IPS-NIHi7 (cell line): ENCODE measurements at regions not wholly inside any gene's neighbourhood (a gene's known extent, or its start where the extent isn't known, plus 50 kb on each side); places are given as distances from the start of the nearest gene placed in this dataset.
"Not testable (repeated sequence)": the region's sequence is repeated elsewhere in the genome, so short reads cannot be mapped to it uniquely, and the experiment has no call there.

Experiments
- DNase-seq: peaks from one replicate; pipeline ENCODE4 v3.0.0; 2012; ENCODE audit warnings: mixed read lengths; ENCODE audit errors: extremely low spot score

DNA sequence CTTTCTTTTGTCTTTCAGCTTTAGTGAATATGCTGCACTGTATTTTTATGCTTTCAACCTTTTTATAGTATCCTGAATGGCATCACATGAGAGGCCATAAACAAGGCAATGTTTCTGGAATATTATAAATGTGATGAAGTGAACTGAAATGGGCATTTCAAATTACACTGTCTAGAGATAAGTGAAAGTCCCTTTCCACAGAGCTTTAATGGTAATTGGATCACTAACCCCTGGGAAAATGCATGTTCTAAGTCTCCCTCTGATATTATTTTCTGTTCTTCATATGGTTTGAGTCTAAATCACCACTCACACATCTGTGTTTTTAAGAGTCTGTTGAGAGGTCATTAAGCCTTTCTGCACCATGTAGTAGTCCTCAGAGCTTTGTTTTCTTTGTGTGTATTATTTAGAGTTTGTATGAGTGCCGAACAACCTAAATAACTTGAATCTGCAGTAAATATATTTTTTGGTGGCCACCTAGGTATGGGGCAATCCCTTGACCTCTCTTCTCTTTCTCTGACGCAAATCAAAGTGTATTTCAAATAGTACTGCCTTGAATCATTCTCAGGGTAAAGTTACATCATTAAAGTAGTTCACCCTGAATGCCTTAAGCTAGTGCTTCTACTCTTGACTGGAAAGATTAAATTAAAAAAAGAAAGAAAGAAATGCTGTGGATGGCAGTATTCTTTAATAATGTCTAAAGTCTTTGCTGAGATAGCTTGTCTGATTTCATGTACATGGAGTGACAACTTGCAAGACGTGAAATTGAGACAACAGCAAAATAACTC lies 1931.0 kb upstream of the CDH6 start:
- no peak for DNase-seq

GRCh38 chr5:29261213-29261612 lies 1932.3 kb upstream of the CDH6 start:
- no peak for DNase-seq

DNA sequence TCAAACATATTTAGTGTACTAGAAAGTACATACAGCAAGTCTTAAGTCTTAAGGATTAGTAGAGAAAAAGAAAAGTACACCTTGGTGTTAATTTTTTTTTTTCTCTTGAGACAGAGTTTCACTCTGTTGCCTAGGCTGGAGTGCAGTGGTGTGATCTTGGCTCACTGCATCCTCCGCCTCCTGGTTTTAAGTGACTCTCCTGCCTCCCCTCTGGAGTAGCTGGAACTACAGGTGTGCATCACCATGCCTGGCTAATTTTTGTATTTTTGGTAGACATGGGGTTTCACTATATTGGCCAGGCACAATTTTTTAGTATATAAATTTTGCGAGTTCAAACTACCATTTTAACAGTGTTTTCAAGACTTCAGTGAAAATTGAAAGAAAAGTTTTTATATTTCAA lies 1941.1 kb upstream of the CDH6 start:
- no peak for DNase-seq

DNA sequence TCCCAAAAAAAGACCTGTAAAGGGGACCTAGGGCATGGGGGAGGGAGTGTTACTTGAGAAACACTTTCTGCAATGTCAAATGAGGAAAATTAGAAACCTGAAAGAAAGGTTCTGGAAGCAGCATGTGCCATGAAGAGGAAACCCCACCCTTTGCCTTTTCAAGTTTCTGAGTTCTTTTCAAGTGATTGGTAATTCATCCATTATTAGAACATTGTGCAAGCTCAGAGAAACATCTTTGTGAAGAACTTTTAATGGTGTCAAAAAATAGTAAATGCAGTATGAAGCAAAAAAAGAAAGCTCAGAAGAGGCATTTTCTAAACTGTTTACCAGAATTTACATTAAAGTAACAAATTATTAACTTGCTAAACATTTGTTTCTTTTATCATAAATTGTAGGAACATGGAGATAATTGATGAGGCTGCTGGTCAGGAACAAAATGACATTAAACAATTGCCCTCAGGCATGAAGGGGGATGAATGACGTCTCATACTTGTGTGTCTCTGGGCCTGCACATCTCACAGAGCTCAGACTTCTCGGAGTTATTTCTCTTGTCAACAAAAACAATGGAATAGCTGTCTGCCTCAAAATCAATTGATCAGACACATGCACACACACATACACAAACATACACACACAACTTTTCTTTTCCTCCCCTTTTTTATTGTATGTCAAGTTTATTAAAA lies 1946.0 kb upstream of the CDH6 start:
- no peak for DNase-seq

GRCh38 chr5:29240379-29240778 lies 1953.1 kb upstream of the CDH6 start:
- no peak for DNase-seq

DNA sequence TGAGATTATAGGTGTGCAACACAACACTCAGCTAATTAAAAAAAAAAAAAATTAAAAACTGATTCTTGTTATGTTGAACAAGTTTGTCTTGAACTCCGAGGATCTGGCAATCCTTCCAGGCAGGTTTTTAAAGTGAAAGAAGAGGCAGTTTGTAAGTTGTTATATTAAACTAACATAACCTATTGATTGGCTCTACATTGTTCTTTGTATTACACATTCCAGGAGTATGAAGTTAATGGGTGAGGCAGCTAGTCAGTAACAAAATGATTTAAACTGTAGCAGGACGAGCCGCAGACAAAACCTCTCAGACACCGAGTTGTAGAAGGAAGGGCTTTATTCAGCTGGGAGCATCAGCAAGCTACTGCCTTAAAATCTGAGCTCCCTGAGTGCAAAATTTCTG lies 1953.9 kb upstream of the CDH6 start:
- DNase-seq: no peak

DNA sequence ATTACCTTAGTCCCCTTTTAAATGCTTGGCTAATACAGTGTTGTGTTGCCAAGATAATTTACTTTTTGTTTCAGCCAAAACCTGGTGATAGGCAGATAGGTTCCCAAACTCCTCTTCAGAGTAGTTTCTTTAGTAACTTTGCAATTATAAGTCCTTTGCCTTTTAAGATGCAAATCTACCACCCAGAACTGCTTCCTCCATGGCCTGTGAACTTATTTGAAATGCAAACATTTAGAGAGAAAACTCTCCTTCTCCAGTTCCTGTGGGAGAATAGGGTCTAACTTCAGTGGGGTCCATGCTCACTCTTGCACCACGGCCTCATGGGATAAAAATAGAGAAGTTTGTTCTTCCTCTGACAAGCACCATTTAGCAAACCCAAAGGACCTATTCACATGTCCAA lies 1955.4 kb upstream of the CDH6 start:
- DNase-seq: no peak

GRCh38 chr5:29231154-29231553 lies 1962.3 kb upstream of the CDH6 start:
- DNase-seq: no peak

DNA sequence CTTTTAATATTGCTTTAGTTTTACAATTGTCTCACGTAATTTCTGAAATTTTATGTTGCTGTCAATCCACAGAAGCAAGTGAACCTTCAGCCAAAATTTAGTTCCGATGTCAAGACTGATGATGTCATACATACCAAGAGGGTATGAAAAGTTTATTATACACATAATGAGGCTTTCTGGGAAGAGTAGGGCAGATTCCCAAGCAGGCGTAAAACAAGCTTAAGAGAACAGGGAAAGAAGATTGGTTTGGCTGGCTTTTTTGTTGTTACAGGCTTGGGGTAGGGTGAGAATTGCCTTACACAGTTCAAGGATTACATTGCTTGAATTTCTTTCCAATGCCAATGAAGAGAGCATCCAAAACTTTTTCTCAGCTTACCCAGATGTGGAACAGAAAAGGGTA lies 1962.9 kb upstream of the CDH6 start:
- DNase-seq: no peak

DNA sequence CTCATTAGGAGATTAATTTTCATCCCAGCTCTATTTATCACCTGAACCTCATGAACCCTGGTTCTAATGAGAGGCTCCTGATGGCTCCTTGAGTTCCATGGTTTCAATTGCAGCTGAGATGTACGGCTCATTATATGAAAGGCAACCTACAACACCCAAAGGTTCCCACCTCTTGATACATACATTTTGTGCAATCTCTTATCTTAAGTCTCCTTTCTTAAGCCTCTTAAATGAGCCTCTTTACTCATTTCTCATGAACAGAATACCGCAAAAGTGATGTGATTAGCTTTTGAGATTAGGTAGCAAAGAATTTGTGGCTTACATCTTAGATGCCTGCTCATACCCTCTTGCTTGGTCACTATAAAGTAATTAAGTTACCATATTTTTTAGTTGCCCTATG lies 1964.0 kb upstream of the CDH6 start:
- DNase-seq: no peak

GRCh38 chr5:29218138-29218537 lies 1975.3 kb upstream of the CDH6 start:
- DNase-seq: no peak

DNA sequence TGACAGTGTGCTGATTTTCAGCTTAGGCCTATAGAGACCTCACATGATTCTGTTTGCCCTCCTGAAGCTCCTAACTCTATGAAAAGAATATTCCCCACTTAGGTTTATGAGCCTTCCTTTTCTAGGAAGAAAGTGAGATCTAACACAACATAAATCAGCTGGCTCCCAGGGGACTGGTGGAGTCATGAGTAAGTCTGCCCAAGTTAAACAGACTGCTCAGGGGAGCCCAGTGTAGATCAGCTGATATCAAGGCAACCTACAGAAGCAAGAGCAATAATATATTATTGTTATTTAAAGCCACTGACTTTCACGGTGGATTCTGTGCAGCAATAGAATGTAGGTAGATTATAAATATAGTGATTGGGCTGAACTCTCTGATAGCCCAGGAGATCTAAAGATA lies 1978.6 kb upstream of the CDH6 start:
- no peak for DNase-seq

GRCh38 chr5:29213475-29213874 lies 1980.0 kb upstream of the CDH6 start:
- no peak for DNase-seq

DNA sequence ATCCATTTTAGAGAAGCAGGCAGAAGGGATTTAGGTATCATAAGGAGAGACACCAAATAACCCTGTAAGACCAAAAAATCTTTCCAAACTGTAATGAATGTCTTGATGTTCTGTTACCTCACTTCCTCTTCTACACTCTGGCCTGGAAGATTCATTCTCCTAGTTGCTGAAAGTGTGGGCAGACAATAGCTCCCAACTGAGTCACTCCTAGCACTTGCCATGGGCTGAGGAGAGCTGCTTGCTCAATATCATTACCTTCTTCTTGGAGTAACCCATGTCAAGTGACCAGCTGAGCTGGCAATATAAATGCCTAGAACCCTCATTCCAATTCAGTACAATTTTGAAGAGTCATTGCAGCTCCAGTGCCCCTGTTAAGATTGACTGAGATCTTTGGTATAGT lies 1985.5 kb upstream of the CDH6 start:
- no peak for DNase-seq

DNA sequence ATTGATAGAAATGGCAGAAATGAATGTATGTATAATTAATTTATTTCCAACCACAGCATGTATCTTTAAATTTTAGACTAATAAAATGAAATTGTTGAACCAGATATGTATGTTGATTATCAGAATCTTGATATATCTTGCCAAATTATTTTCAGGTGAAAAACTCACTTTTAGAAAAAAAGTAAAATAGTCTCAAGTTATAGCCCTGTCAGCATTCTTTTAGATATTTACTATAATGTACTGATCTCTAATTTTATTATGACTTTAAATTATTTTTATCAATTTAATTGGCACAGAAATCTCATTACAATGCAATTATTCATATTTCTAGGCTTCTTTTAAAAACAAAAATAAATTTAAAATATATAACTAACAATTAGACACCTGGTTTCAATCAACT lies 1990.4 kb upstream of the CDH6 start:
- no peak for DNase-seq

DNA sequence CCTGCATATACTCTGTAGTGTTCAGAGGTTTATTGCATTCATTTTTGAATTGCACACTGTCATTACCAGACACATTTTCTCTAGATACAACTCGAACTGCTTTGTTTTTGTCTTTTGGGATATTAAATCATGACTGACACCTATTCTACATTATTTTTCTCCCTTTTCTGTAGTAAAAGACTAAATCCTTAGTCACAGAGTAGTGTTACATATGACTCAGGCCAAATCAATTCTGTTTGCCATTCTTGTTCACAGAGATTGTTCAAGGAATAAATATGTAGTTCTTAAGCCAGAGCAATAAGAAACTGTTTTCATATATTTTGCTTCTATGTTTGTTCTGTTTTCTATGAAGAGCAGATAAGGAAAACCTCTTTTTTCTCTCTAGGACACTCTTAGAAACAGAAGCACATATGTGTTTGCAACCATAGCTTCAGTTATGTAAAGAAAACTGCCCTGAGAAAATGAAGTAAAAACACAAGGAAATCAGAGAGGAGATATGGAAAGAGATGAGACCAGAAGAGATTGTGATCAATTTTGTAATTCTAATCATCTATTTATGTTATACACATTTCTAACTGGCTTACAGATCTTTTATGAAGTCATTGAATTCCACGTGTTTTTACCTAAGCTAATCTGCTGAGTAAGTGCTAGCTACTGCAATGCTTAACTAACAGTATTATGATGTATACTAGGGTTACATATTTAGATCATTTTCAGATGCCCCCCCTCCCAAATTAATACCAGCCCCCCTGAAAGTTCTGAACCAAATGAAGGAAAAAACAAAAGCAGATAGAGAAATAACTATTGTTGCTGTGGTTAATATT lies 1995.6 kb upstream of the CDH6 start:
- DNase-seq: no peak

DNA sequence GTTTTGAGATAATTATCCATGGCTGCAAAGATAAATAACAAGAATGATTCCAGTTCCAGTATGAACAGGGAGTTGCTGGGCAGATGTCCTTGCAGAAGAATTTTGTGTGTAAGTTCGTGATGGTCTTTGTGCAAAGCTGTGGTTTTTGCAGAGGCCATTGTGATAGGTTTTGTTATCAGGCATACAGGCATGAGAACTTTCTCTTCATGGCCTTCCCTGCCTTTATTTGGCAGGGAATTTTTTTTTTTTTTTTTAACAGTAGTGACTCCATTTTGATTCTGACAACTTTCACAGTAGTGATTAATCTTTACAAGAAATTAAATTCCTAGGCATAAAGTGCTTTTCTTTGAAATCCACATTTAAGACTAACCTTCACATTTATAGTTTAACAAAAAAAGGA lies 1999.5 kb upstream of the CDH6 start:
- DNase-seq: no peak

GRCh38 chr5:29191269-29192048 lies 2002.0 kb upstream of the CDH6 start:
- DNase-seq: not testable (repeated sequence)

DNA sequence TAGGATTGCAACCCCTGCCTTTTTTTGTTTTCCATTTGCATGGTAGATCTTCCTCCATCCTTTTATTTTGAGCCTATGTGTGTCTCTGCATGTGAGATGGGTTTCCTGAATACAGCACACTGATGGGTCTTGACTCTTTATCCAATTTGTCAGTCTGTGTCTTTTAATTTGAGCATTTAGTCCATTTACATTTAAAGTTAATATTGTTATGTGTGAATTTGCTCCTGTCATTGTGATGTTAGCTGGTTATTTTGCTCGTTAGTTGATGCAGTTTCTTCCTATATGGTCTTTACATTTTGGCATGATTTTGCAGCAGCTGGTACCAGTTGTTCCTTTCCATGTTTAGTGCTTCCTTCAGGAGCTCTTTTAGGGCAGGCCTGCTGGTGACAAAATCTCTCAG lies 2003.1 kb upstream of the CDH6 start:
- not testable (repeated sequence) for DNase-seq

DNA sequence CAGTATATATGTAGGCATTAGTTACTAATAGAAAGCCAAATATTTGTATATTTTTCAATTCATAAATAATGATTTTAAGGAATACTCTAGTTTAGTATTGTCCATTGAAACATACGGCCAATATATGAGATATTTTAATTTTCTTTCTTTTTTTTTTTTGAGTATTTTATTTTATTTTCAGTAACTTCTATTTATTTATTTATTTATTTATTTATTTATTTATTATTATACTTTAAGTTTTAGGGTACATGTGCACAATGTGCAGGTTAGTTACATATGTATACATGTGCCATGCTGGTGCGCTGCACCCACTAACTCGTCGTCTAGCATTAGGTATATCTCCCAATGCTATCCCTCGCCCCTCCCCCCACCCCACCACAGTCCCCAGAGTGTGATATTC lies 2007.1 kb upstream of the CDH6 start:
- not testable (repeated sequence) for DNase-seq

GRCh38 chr5:29185558-29185957 lies 2007.9 kb upstream of the CDH6 start:
- no peak for DNase-seq

DNA sequence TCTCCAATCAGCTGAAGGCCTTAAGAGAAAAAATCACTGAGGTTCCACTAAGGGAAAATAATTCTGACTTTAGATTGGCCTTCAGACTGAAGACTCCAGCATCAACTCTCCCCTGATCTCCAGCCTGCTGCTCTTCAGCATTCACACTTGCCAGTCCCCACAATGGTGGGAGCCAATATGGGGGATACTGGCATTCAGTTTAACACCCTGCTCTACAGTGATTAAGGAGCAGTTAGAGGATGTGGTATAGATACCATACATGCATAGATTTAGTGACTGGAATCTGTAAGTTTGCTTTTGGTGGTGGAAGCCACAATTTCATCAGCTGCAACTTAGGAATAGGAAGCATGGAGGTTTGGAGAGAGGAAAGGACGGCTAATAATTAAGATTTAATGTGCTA lies 2017.7 kb upstream of the CDH6 start:
- DNase-seq: no peak
